Transverse colon (tissue), 4 donors: ENCODE measurements at regions not wholly inside any gene's neighbourhood (a gene's known extent, or its start where the extent isn't known, plus 50 kb on each side); places are given as distances from the start of the nearest gene placed in this dataset.

ENCODE experiments used
- DNase-seq: peaks from one replicate; pipeline ENCODE4 v3.0.0-alpha.2; 2019
- H3K27ac ChIP-seq, 4 donors: fragments of 200-600 bp; sonication (generic); 2 replicates each; pipeline ENCODE4 v1.5.1; 2016 to 2018; ENCODE audit warnings: inconsistent platforms in 4 of 4
- H3K27me3 ChIP-seq: fragments of 200-600 bp; sonication (generic); 2 replicates; pipeline ENCODE4 v1.5.1; 2017; ENCODE audit warnings: inconsistent platforms
- H3K36me3 ChIP-seq, 4 donors: fragments of 200-600 bp; sonication (generic); 2 replicates each; pipeline ENCODE4 v1.5.1; 2017 to 2019; ENCODE audit warnings: inconsistent platforms in 4 of 4
- H3K4me1 ChIP-seq, 4 donors: fragments of 200-600 bp; sonication (generic); 2 replicates each; pipeline ENCODE4 v1.5.1; 2017 to 2020; ENCODE audit warnings: inconsistent platforms in 4 of 4
- H3K4me3 ChIP-seq, 4 donors: fragments of 200-600 bp; sonication (generic); 1 replicate in 1 of 4; 2 replicates in 3 of 4; pipeline versions ENCODE4 v1.5.1 to v1.6.1; 2017 to 2019; ENCODE audit warnings: inconsistent platforms in 4 of 4
- H3K9me3 ChIP-seq, 2 donors: fragments of 200-600 bp; sonication (generic); 2 replicates each; pipeline ENCODE4 v1.5.1; 2017 to 2019; ENCODE audit warnings: inconsistent platforms in 2 of 2
- EP300 ChIP-seq: sonication (generic); formaldehyde crosslinking; IDR thresholded peaks from one replicate; pipeline ENCODE4 v1.6.1; 2017; ENCODE audit warnings: antibody characterized with exemption, low read depth
- POLR2A ChIP-seq: fragments of 450-650 bp; IDR thresholded peaks from one replicate; pipeline ENCODE4 v1.6.1; 2016; ENCODE audit warnings: antibody characterized with exemption, mild to moderate bottlenecking, moderate library complexity
- POLR2AphosphoS5 ChIP-seq, 3 donors: sonication (generic); formaldehyde crosslinking; IDR thresholded peaks; one replicate each; pipeline ENCODE4 v1.6.1; 2016; ENCODE audit warnings: antibody characterized with exemption in 3 of 3
- WGBS, 2 donors: methylation state at CpG; one replicate each; pipeline ENCODE4 v1.1.5; 2018; ENCODE audit warnings: low coverage in 1 of 2; 5-methylcytosine and 5-hydroxymethylcytosine counted together
- in situ Hi-C, 4 donors: fragments of 200-750 bp; cut with MboI; loops; one replicate each; pipeline versions ENCODE4 v1.15.0 to v1.15.1; 2017; ENCODE audit warnings: low sequenced_read_pairs in 3 of 4, low pct_ligation_motif_present in 1 of 4, low pct_unique_long_range_greater_than_20kb in 1 of 4
- intact Hi-C: fragments of 100-400 bp; cut with DNase I; formaldehyde crosslinking; loops from one replicate; pipeline ENCODE4 v1.15.1; 2023; ENCODE audit warnings: low total_unique reads
- TF ChIP-seq, protein P1 (sequence below), 5 experiments: fragments of 200-600 bp in 3 of 5; fragments of 450-650 bp in 2 of 5; sonication (generic) in 3 of 5; IDR thresholded peaks; 1 replicate in 2 of 5; 2 replicates in 3 of 5; pipeline ENCODE4 v1.5.1; 2016 to 2017; ENCODE audit warnings: antibody characterized with exemption in 5 of 5, inconsistent platforms in 3 of 5, mild to moderate bottlenecking in 2 of 5, moderate library complexity in 1 of 5

DNA sequence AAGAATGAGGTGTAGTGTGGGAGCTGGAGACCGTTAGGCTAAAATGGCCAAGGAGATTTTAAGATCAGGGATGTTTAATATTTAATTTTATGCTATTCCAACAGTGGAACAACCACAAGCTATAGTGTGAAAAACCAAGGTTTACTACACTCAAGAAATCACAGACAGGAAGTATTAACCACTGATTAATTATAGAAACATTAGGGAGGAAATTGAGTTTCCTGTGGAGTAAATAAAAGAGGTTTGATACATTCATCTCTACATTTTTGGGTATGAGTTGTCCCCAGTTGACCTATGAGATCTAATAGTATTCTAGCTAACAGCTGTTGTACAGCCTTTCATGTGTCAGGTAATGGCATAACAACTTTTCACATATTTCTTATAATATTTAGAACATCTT is 103.7 kb upstream of the MPDZ start:
- TF ChIP-seq, protein P1, sequence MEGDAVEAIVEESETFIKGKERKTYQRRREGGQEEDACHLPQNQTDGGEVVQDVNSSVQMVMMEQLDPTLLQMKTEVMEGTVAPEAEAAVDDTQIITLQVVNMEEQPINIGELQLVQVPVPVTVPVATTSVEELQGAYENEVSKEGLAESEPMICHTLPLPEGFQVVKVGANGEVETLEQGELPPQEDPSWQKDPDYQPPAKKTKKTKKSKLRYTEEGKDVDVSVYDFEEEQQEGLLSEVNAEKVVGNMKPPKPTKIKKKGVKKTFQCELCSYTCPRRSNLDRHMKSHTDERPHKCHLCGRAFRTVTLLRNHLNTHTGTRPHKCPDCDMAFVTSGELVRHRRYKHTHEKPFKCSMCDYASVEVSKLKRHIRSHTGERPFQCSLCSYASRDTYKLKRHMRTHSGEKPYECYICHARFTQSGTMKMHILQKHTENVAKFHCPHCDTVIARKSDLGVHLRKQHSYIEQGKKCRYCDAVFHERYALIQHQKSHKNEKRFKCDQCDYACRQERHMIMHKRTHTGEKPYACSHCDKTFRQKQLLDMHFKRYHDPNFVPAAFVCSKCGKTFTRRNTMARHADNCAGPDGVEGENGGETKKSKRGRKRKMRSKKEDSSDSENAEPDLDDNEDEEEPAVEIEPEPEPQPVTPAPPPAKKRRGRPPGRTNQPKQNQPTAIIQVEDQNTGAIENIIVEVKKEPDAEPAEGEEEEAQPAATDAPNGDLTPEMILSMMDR (IDR thresholded peaks at IDR 0.05), result no peak
- TF ChIP-seq POLR2A (no peak), EP300 (no peak), POLR2AphosphoS5 (IDR thresholded peaks at IDR 0.05) (no peak)
- Histone ChIP-seq H3K27ac (no peak overlapping the region), H3K4me3 (no peak overlapping the region), H3K9me3 (no peaks in the 10 kb centered on the region), H3K4me1 (no peaks in the 10 kb centered on the region), H3K27me3 (no peaks in the 10 kb centered on the region), H3K36me3 (no peaks in the 10 kb centered on the region)
- intact Hi-C loops (no loop called here), in situ Hi-C loops (no loop called here)
- WGBS, 2 donors, result 44 to 47% methylated on average over 1 of the region's 1 CpG
- no peak for DNase-seq

DNA sequence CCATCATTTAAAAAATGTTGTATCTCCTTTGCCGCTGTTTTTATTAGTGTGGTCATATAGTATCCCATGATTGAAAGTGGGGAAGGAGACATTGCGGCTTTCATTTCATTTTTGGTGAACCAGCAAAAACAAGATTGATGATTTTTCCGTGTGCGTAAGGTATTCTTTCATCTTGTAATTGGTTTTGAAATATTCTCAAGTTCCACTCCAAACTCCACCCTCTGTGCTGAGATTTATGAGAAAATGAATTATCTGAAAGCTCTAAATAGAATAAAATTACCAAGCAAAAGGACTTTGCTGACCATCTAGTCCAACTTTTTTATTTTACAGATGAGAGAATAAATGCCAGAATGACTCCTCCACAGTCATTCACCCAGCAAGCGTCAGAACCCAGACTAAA is 103.1 kb upstream of the MPDZ start:
- WGBS, 2 donors, result 86 to 88% methylated on average over 5 of the region's 5 CpGs
- Histone ChIP-seq H3K4me1 (no peaks in the 10 kb centered on the region), H3K4me3 (no peak overlapping the region), H3K27ac (no peak overlapping the region), H3K9me3 (no peaks in the 10 kb centered on the region), H3K36me3 (no peaks in the 10 kb centered on the region), H3K27me3 (no peaks in the 10 kb centered on the region)
- in situ Hi-C loops, result no loop called here
- intact Hi-C loops, result no loop called here
- no peak for DNase-seq
- TF ChIP-seq POLR2A (no peak), EP300 (no peak), POLR2AphosphoS5 (IDR thresholded peaks at IDR 0.05) (no peak)
- TF ChIP-seq, protein P1 (IDR thresholded peaks at IDR 0.05), result no peak

DNA sequence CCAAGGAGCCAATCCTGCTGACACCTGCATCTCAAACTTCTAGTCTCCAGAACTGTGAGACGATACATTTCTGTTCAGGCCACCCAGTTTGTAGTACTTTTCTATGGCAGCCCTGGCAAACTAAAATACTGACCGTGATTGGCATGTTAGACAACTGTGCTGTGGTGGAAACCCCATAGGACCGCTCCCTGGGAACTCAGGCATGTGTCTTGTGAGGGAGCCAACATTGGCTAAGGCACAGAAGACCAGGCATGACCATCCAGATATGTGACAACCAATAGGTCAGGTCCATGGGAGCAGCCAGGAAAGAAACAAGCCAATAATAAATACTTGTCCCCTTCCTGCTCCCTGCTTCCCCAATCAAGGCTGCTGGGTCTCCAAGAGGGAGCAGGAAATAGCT is 101.4 kb upstream of the MPDZ start:
- 83% methylated on average over 3 of the region's 3 CpGs; no CpG with 5 or more reads in 1 of the 2 donors for WGBS, 2 donors
- H3K4me3 ChIP-seq, result no peak overlapping the region
- no peaks in the 10 kb centered on the region for H3K4me1 ChIP-seq
- H3K36me3 ChIP-seq, result no peaks in the 10 kb centered on the region
- H3K9me3 ChIP-seq, result no peaks in the 10 kb centered on the region
- no peak for DNase-seq
- H3K27me3 ChIP-seq, result no peaks in the 10 kb centered on the region
- intact Hi-C loops (no loop called here), in situ Hi-C loops (no loop called here)
- TF ChIP-seq, protein P1 (IDR thresholded peaks at IDR 0.05), result no peak
- TF ChIP-seq POLR2AphosphoS5 (IDR thresholded peaks at IDR 0.05) (no peak), POLR2A (no peak), EP300 (no peak)
- H3K27ac ChIP-seq, result no peak overlapping the region

DNA sequence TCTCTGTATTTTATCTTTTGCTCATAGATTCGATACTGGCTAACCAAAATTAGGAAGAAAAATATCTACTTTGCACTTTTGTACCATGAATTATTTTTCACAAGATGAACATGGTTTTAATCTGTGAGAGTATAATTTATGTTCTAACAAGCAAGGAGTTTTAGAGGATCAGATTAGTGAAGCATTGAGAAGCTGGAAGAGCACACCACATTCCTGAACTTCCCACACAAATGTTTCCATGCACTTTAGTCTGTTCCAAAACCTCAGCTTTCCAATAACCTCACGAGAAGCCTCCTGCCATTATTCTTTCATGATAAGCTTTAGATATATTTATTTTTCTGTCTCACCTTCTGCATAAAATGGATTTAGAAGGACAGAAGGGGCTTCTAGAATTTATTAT is 98.7 kb upstream of the MPDZ start:
- H3K9me3 ChIP-seq, result no peaks in the 10 kb centered on the region
- TF ChIP-seq POLR2AphosphoS5 (IDR thresholded peaks at IDR 0.05), result no peak
- TF ChIP-seq, protein P1 (IDR thresholded peaks at IDR 0.05), result no peak
- no peak for TF ChIP-seq POLR2A
- no peak for TF ChIP-seq EP300
- H3K4me1 ChIP-seq, result no peaks in the 10 kb centered on the region
- H3K36me3 ChIP-seq, result no peaks in the 10 kb centered on the region
- H3K4me3 ChIP-seq, result no peak overlapping the region
- in situ Hi-C loops, result no loop called here
- no peaks in the 10 kb centered on the region for H3K27me3 ChIP-seq
- no peak for DNase-seq
- intact Hi-C loops, result no loop called here
- WGBS, 2 donors, result 45 to 49% methylated on average over 2 of the region's 2 CpGs
- H3K27ac ChIP-seq, result no peak overlapping the region
